COLO829 (cell line): ENCODE measurements at regions not wholly inside any gene's neighbourhood (a gene's known extent, or its start where the extent isn't known, plus 50 kb on each side); places are given as distances from the start of the nearest gene placed in this dataset.

Experiments used
- DNase-seq: peaks from one replicate; pipeline ENCODE4 v3.0.0; 2012; ENCODE audit warnings: low spot score

- DNase-seq, result no peak
Measured at GRCh38 chr2:126793885-126794613, 104.6 kb upstream of the TEX51 start.

- no peak for DNase-seq
Measured at GRCh38 chr2:126795656-126796055, 103.0 kb upstream of the TEX51 start.

GRCh38 chr2:126796931-126797621 is 101.6 kb upstream of the TEX51 start:
- DNase-seq, result no peak

GRCh38 chr2:126797622-126798275 is 100.9 kb upstream of the TEX51 start:
- no peak for DNase-seq

GRCh38 chr2:126798276-126799140 is 100.2 kb upstream of the TEX51 start:
- no peak for DNase-seq

- no peak for DNase-seq
Measured at GRCh38 chr2:126799301-126799700, 99.4 kb upstream of the TEX51 start.

- no peak for DNase-seq
Measured at GRCh38 chr2:126801473-126801872, 97.2 kb upstream of the TEX51 start.

GRCh38 chr2:126802316-126802715 is 96.4 kb upstream of the TEX51 start:
- DNase-seq, result no peak

GRCh38 chr2:126802774-126803433 is 95.8 kb upstream of the TEX51 start:
- DNase-seq, result no peak

- no peak for DNase-seq
Measured at GRCh38 chr2:126803434-126803775, 95.3 kb upstream of the TEX51 start.

- DNase-seq, result no peak
Measured at GRCh38 chr2:126804347-126804746, 94.3 kb upstream of the TEX51 start.

- DNase-seq, result no peak
Measured at GRCh38 chr2:126808929-126809328, 89.8 kb upstream of the TEX51 start.

GRCh38 chr2:126809340-126809739 is 89.3 kb upstream of the TEX51 start:
- no peak for DNase-seq

- no peak for DNase-seq
Measured at GRCh38 chr2:126810001-126810400, 88.7 kb upstream of the TEX51 start.

- no peak for DNase-seq
Measured at GRCh38 chr2:126811101-126811500, 87.6 kb upstream of the TEX51 start.

GRCh38 chr2:126817172-126817571 is 81.5 kb upstream of the TEX51 start:
- no peak for DNase-seq

GRCh38 chr2:126822115-126822514 is 76.6 kb upstream of the TEX51 start:
- DNase-seq, result no peak

- no peak for DNase-seq
Measured at GRCh38 chr2:126822921-126823320, 75.8 kb upstream of the TEX51 start.

GRCh38 chr2:126823951-126824350 is 74.7 kb upstream of the TEX51 start:
- no peak for DNase-seq

- no peak for DNase-seq
Measured at GRCh38 chr2:126824663-126825062, 74.0 kb upstream of the TEX51 start.

GRCh38 chr2:126825316-126825715 is 73.4 kb upstream of the TEX51 start:
- no peak for DNase-seq

GRCh38 chr2:126826491-126826890 is 72.2 kb upstream of the TEX51 start:
- no peak for DNase-seq
